SK-N-SH (cell line): ENCODE measurements at regions not wholly inside any gene's neighbourhood (a gene's known extent, or its start where the extent isn't known, plus 50 kb on each side); places are given as distances from the start of the nearest gene placed in this dataset.

Experiments used
- CTCF ChIA-PET: fragments of 300-600, 350-600 bp; formaldehyde crosslinking; extraction: SDS; loops from one replicate; lab custom pipeline; 2021; lab: Yijun Ruan, JAX
- POLR2A ChIA-PET: fragments of 350-600 bp; sonication (Branson Sonifier 250); formaldehyde crosslinking; extraction: SDS; loops from one replicate; lab custom pipeline; 2020; ENCODE audit warnings: antibody characterized with exemption, inconsistent platforms; lab: Yijun Ruan, JAX
- DNase-seq: peaks from one replicate; pipeline ENCODE4 v3.0.0; 2012
- H2AFZ ChIP-seq: fragments of 200-600 bp; sonication (generic); 2 replicates; pipeline ENCODE4 v1.8.1; 2016; ENCODE audit warnings: antibody characterized with exemption, mild to moderate bottlenecking, low read depth
- H3F3A ChIP-seq: fragments of 200-600 bp; sonication (generic); replicated peaks from 2 replicates; pipeline ENCODE3; 2016; ENCODE audit warnings: antibody characterized with exemption, mild to moderate bottlenecking; ENCODE audit not compliant: insufficient read depth
- H3K27ac ChIP-seq, 2 experiments: fragments of 200-500 bp in 1 of 2; fragments of 200-600 bp in 1 of 2; sonication (Bioruptor generic) in 1 of 2; sonication (generic), shearing (Covaris generic) in 1 of 2; 2 replicates each; pipeline versions ENCODE4 v1.5.1 to v1.6.1; 2014 to 2016; ENCODE audit warnings: low read depth in 2 of 2, inconsistent platforms in 1 of 2, low read length in 1 of 2, mild to moderate bottlenecking in 1 of 2, mixed read lengths in 1 of 2
- H3K27me3 ChIP-seq: fragments of 200-600 bp; sonication (generic), shearing (Covaris generic); 2 replicates; pipeline ENCODE4 v1.6.1; 2016; ENCODE audit warnings: mixed run types; ENCODE audit not compliant: insufficient read depth
- H3K36me3 ChIP-seq, 2 experiments: fragments of 200-500 bp in 1 of 2; fragments of 200-600 bp in 1 of 2; sonication (Bioruptor generic) in 1 of 2; sonication (generic) in 1 of 2; replicated peaks in 1 of 2; 2 replicates each; pipeline versions ENCODE3 to v1.5.1; 2014 to 2016; ENCODE audit warnings: low read length in 1 of 2, mild to moderate bottlenecking in 1 of 2; ENCODE audit not compliant: insufficient read depth in 2 of 2, control insufficient read depth in 1 of 2
- H3K4me1 ChIP-seq, 2 experiments: fragments of 200-500 bp in 1 of 2; fragments of 200-600 bp in 1 of 2; sonication (Bioruptor generic) in 1 of 2; sonication (generic), shearing (Covaris generic) in 1 of 2; 2 replicates each; pipeline versions ENCODE4 v1.5.1 to v1.6.1; 2014 to 2016; ENCODE audit warnings: low read depth in 1 of 2, low read length in 1 of 2, mixed run types in 1 of 2; ENCODE audit not compliant: insufficient read depth in 2 of 2, control insufficient read depth in 1 of 2
- H3K4me2 ChIP-seq: fragments of 200-600 bp; sonication (generic), shearing (Covaris generic); 2 replicates; pipeline ENCODE4 v1.6.1; 2017; ENCODE audit warnings: mixed run types
- H3K4me3 ChIP-seq, 2 experiments: fragments of 200-500 bp in 1 of 2; fragments of 200-600 bp in 1 of 2; sonication (Bioruptor generic) in 1 of 2; sonication (generic), shearing (Covaris generic) in 1 of 2; 2 replicates each; pipeline versions ENCODE4 v1.5.1 to v1.8.1; 2014 to 2016; ENCODE audit warnings: low read depth in 2 of 2, inconsistent platforms in 1 of 2, low read length in 1 of 2, mild to moderate bottlenecking in 1 of 2, mixed read lengths in 1 of 2, moderate library complexity in 1 of 2
- H3K79me2 ChIP-seq: fragments of 200-600 bp; sonication (generic); 2 replicates; pipeline ENCODE4 v1.8.1; 2017; ENCODE audit warnings: mild to moderate bottlenecking; ENCODE audit not compliant: insufficient read depth
- H3K9ac ChIP-seq: fragments of 200-600 bp; sonication (generic); 2 replicates; pipeline ENCODE4 v1.6.1; 2017; ENCODE audit warnings: mixed run types
- H3K9me2 ChIP-seq: fragments of 200-600 bp; sonication (generic); 2 replicates; pipeline ENCODE4 v1.6.1; 2017; ENCODE audit warnings: mixed run types
- H3K9me3 ChIP-seq: fragments of 200-600 bp; sonication (generic); 2 replicates; pipeline ENCODE4 v1.6.1; 2017; ENCODE audit warnings: mixed run types, mild to moderate bottlenecking, moderate library complexity
- H4K20me1 ChIP-seq: fragments of 200-600 bp; sonication (generic); 2 replicates; pipeline ENCODE4 v1.6.1; 2017; ENCODE audit warnings: mild to moderate bottlenecking, mixed run types; ENCODE audit not compliant: insufficient read depth
- CTCF ChIP-seq: fragments of 200-600 bp; sonication (generic); IDR thresholded peaks from 2 replicates; pipeline ENCODE4 v1.6.1; 2017; ENCODE audit warnings: antibody characterized with exemption, mild to moderate bottlenecking, moderate library complexity
- EZH2phosphoT487 ChIP-seq: fragments of 200-600 bp; sonication (generic); IDR thresholded peaks from 2 replicates; pipeline ENCODE4 v1.6.1; 2017; ENCODE audit warnings: low read depth, mixed run types, mild to moderate bottlenecking, antibody characterized with exemption, moderate library complexity, borderline replicate concordance
- FOXM1 ChIP-seq: IDR thresholded peaks from 2 replicates; pipeline ENCODE4 v1.4.0; 2012; ENCODE audit warnings: low read depth, mild to moderate bottlenecking
- GATA2 ChIP-seq: sonication (generic); formaldehyde crosslinking; IDR thresholded peaks from 2 replicates; pipeline ENCODE4 v1.5.0; 2020; ENCODE audit warnings: mild to moderate bottlenecking, missing genetic modification reagents
- MEF2A ChIP-seq: IDR thresholded peaks from 2 replicates; pipeline ENCODE4 v1.4.0; 2012; ENCODE audit warnings: low read depth, borderline replicate concordance
- NFIC ChIP-seq: IDR thresholded peaks from 2 replicates; pipeline ENCODE4 v1.4.0; 2012; ENCODE audit warnings: borderline replicate concordance
- PBX3 ChIP-seq: IDR thresholded peaks from 2 replicates; pipeline ENCODE4; 2012
- POLR2AphosphoS5 ChIP-seq: IDR thresholded peaks from 2 replicates; pipeline ENCODE4 v1.6.1; 2012; ENCODE audit warnings: low read depth, low read length
- RAD21 ChIP-seq: IDR thresholded peaks from 2 replicates; pipeline ENCODE4 v1.6.1; 2012; ENCODE audit warnings: mild to moderate bottlenecking, low read length
- RCOR1 ChIP-seq: fragments of 150-350 bp; IDR thresholded peaks from 2 replicates; pipeline ENCODE4 v1.6.1; 2017; ENCODE audit warnings: antibody characterized with exemption, low read length
- REST ChIP-seq: IDR thresholded peaks from 2 replicates; pipeline ENCODE4 v1.6.1; 2012; ENCODE audit warnings: mild to moderate bottlenecking, low read depth, low read length, moderate library complexity
- RFX5 ChIP-seq: IDR thresholded peaks from 2 replicates; pipeline ENCODE4 v1.6.1; 2012; ENCODE audit warnings: mild to moderate bottlenecking, improper control_type of control experiment, low read length
- RXRA ChIP-seq: IDR thresholded peaks from 2 replicates; pipeline ENCODE4 v1.4.0; 2012; ENCODE audit warnings: low read depth, mild to moderate bottlenecking, borderline replicate concordance
- SMC3 ChIP-seq: IDR thresholded peaks from 2 replicates; pipeline ENCODE4 v1.6.1; 2012; ENCODE audit warnings: low read depth, low read length, improper control_type of control experiment
- TCF12 ChIP-seq: IDR thresholded peaks from 2 replicates; pipeline ENCODE4 v1.4.0; 2012
- USF1 ChIP-seq: IDR thresholded peaks from 2 replicates; pipeline ENCODE4 v1.4.0; 2012; ENCODE audit warnings: low read depth, borderline replicate concordance
- ZBTB33 ChIP-seq: IDR thresholded peaks from 2 replicates; pipeline ENCODE4 v1.4.0; 2012; ENCODE audit warnings: low read depth, borderline replicate concordance
- WGBS: methylation state at CpG from one replicate; pipeline ENCODE4 v1.1.6; 2017; ENCODE audit warnings: low lambda C conversion rate; 5-methylcytosine and 5-hydroxymethylcytosine counted together

GRCh38 chr17:71342737-71343136 lies 778.1 kb upstream of the SOX9 start:
- no peak overlapping the region for H3K9ac ChIP-seq
- no peak overlapping the region for H2AFZ ChIP-seq
- no peaks in the 10 kb centered on the region for H3K27me3 ChIP-seq
- H3K36me3 ChIP-seq, result no peaks in the 10 kb centered on the region
- H3K27ac ChIP-seq, result no peak overlapping the region
- H4K20me1 ChIP-seq, result no peaks in the 10 kb centered on the region
- no peaks in the 10 kb centered on the region for H3K79me2 ChIP-seq
- DNase-seq, result no peak
- H3K4me3 ChIP-seq, result no peak overlapping the region
- POLR2A ChIA-PET, result no interaction called here
- TF ChIP-seq SMC3 (no peak), RXRA (no peak), RAD21 (no peak), USF1 (no peak), EZH2phosphoT487 (no peak), PBX3 (no peak), REST (no peak), ZBTB33 (no peak), RCOR1 (no peak), GATA2 (CRISPR knock-in tag) (no peak), RFX5 (no peak), NFIC (no peak), POLR2AphosphoS5 (no peak), MEF2A (no peak), CTCF (no peak), FOXM1 (no peak), TCF12 (no peak)
- H3K9me3 ChIP-seq, result no peaks in the 10 kb centered on the region
- no peaks in the 10 kb centered on the region for H3F3A ChIP-seq
- no peak overlapping the region for H3K4me2 ChIP-seq
- WGBS, result 60% methylated on average over 1 of the region's 1 CpG
- no peaks in the 10 kb centered on the region for H3K9me2 ChIP-seq
- CTCF ChIA-PET, result no interaction called here
- H3K4me1 ChIP-seq, result no peaks in the 10 kb centered on the region; a peak in 1 of 4 replicates
